ENCODE measurements at regions not wholly inside any gene's neighbourhood (a gene's known extent, or its start where the extent isn't known, plus 50 kb on each side); places are given as distances from the start of the nearest gene placed in this dataset.

- no peak overlapping the region for H3K4me3 ChIP-seq (replicated peaks in 1 of 2; ENCODE audit: low read depth in 2 of 2, low read length in 2 of 2)
- TF ChIP-seq CTCF (IDR thresholded peaks at IDR 0.05; ENCODE audit: low read depth, low read length) = no peak
- DNase-seq (ENCODE audit: low read depth in 2 of 2) = no peak
Measured at GRCh38 chr9:74122661-74123060, 374.5 kb upstream of the RORB start.

- DNase-seq (ENCODE audit: low read depth in 2 of 2) = no peak
- no peak for TF ChIP-seq CTCF (IDR thresholded peaks at IDR 0.05; ENCODE audit: low read depth, low read length)
- no peak overlapping the region for H3K4me3 ChIP-seq (replicated peaks in 1 of 2; ENCODE audit: low read depth in 2 of 2, low read length in 2 of 2)
Measured at GRCh38 chr9:74125941-74126340, 371.2 kb upstream of the RORB start.

GRCh38 chr9:74132986-74133385, 364.1 kb upstream of the RORB start:
- no peak for DNase-seq (ENCODE audit: low read depth in 2 of 2)
- H3K4me3 ChIP-seq (replicated peaks in 1 of 2; ENCODE audit: low read depth in 2 of 2, low read length in 2 of 2) = no peak overlapping the region
- no peak for TF ChIP-seq CTCF (IDR thresholded peaks at IDR 0.05; ENCODE audit: low read depth, low read length)

GRCh38 chr9:74133921-74134320, 363.2 kb upstream of the RORB start:
- no peak overlapping the region for H3K4me3 ChIP-seq (replicated peaks in 1 of 2; ENCODE audit: low read depth in 2 of 2, low read length in 2 of 2)
- TF ChIP-seq CTCF (IDR thresholded peaks at IDR 0.05; ENCODE audit: low read depth, low read length) = no peak
- no peak for DNase-seq (ENCODE audit: low read depth in 2 of 2)

- H3K4me3 ChIP-seq (replicated peaks in 1 of 2; ENCODE audit: low read depth in 2 of 2, low read length in 2 of 2) = no peak overlapping the region
- TF ChIP-seq CTCF (IDR thresholded peaks at IDR 0.05; ENCODE audit: low read depth, low read length) = no peak
- no peak for DNase-seq (ENCODE audit: low read depth in 2 of 2)
Measured at GRCh38 chr9:74138182-74138581, 359.0 kb upstream of the RORB start.

GRCh38 chr9:74140141-74140540, 357.0 kb upstream of the RORB start:
- no peak for DNase-seq (ENCODE audit: low read depth in 2 of 2)
- TF ChIP-seq CTCF (IDR thresholded peaks at IDR 0.05; ENCODE audit: low read depth, low read length) = no peak
- H3K4me3 ChIP-seq (replicated peaks in 1 of 2; ENCODE audit: low read depth in 2 of 2, low read length in 2 of 2) = no peak overlapping the region

- DNase-seq (ENCODE audit: low read depth in 2 of 2) = no peak
- TF ChIP-seq CTCF (IDR thresholded peaks at IDR 0.05; ENCODE audit: low read depth, low read length) = no peak
Measured at GRCh38 chr9:74147906-74148305, 349.2 kb upstream of the RORB start.

More at GRCh38 chr9:74147906-74148305, 349.2 kb upstream of the RORB start:
- H3K4me3 ChIP-seq (replicated peaks in 1 of 2; ENCODE audit: low read depth in 2 of 2, low read length in 2 of 2) = no peak overlapping the region
